Thyroid gland (tissue), 4 donors: ENCODE measurements at regions not wholly inside any gene's neighbourhood (a gene's known extent, or its start where the extent isn't known, plus 50 kb on each side); places are given as distances from the start of the nearest gene placed in this dataset. TPM values are rescaled to one million over a fixed set of nuclear protein-coding genes. Genes with fewer than 3 reads are reported as not detected.
A peak's percentile ranks its signal among the peaks of the same experiment; 100 is the strongest.

Experiments
- DNase-seq, 2 donors: peaks; one replicate each; pipeline ENCODE4 v3.0.0-alpha.2; 2019
- H3K27ac ChIP-seq, 3 donors: fragments of 200-600 bp; sonication (generic); 1 replicate in 2 of 3; 2 replicates in 1 of 3; pipeline ENCODE4 v1.5.1; 2016 to 2019; ENCODE audit warnings: mild to moderate bottlenecking in 1 of 3, moderate library complexity in 1 of 3
- H3K27me3 ChIP-seq: fragments of 200-600 bp; sonication (generic); one replicate; pipeline ENCODE4 v1.5.1; 2019
- H3K36me3 ChIP-seq, 2 donors: fragments of 200-600 bp; sonication (generic); one replicate each; pipeline ENCODE4 v1.5.1; 2016 to 2019
- H3K4me1 ChIP-seq, 2 donors: fragments of 200-600 bp; sonication (generic); one replicate each; pipeline ENCODE4 v1.5.1; 2017 to 2019
- H3K4me3 ChIP-seq, 3 donors: fragments of 200-600 bp; sonication (generic); replicated peaks in 1 of 3; 1 replicate in 2 of 3; 2 replicates in 1 of 3; pipeline ENCODE4 v1.5.1; 2016; ENCODE audit warnings: mild to moderate bottlenecking in 1 of 3
- H3K9me3 ChIP-seq: fragments of 200-600 bp; sonication (generic); one replicate; pipeline ENCODE4 v1.5.1; 2017
- POLR2A ChIP-seq, 2 donors: fragments of 450-650 bp; IDR thresholded peaks; one replicate each; pipeline ENCODE4 v1.6.1; 2017; ENCODE audit warnings: antibody characterized with exemption in 2 of 2, mild to moderate bottlenecking in 2 of 2, moderate library complexity in 1 of 2
- WGBS, 2 donors: methylation state at CpG; one replicate each; pipeline ENCODE4 v1.1.5; 2017; 5-methylcytosine and 5-hydroxymethylcytosine counted together
- intact Hi-C: fragments of 100-400 bp; cut with DNase I; formaldehyde crosslinking; loops from one replicate; pipeline ENCODE4 v1.15.1; 2023
- small RNA-seq: library from RNA; depleted of rRNA; stranded (forward); fragments of <200 nt; gene quantifications from one replicate; pipeline ENCODE3, GENCODE V24; 2016
- TF ChIP-seq, protein P1 (sequence below), 6 experiments: fragments of 200-600 bp in 3 of 6; fragments of 450-650 bp in 3 of 6; sonication (generic) in 3 of 6; IDR thresholded peaks; one replicate each; pipeline ENCODE4 v1.5.1; 2016 to 2019; ENCODE audit warnings: antibody characterized with exemption in 6 of 6, mild to moderate bottlenecking in 2 of 6, inconsistent platforms in 1 of 6, moderate library complexity in 1 of 6

DNA sequence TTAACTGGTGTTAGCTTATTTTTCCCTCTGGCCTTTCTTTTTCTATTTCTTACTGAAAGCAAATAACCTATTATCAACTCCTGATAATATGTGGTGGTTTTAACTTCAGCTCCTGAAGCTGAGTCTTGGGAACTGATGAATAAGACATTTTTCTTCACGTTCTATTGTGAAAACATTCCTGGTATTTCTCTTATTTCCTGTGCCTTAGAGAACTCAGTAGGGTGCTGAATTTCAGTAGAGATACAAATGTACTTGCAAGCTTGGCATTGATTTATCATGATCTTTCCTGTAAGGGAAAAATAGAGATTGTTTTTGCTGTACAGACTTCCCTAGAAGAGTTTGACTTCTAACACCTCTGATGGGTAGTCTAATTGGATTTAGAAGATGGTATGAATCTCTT is 52.8 kb upstream of the DCC start:
- intact Hi-C loops = no loop called here
- no peaks in the 10 kb centered on the region for H3K9me3 ChIP-seq
- no peak overlapping the region for H3K27ac ChIP-seq
- no peak overlapping the region for H3K4me3 ChIP-seq
- TF ChIP-seq POLR2A (IDR thresholded peaks at IDR 0.05) = no peak
- TF ChIP-seq, protein P1, sequence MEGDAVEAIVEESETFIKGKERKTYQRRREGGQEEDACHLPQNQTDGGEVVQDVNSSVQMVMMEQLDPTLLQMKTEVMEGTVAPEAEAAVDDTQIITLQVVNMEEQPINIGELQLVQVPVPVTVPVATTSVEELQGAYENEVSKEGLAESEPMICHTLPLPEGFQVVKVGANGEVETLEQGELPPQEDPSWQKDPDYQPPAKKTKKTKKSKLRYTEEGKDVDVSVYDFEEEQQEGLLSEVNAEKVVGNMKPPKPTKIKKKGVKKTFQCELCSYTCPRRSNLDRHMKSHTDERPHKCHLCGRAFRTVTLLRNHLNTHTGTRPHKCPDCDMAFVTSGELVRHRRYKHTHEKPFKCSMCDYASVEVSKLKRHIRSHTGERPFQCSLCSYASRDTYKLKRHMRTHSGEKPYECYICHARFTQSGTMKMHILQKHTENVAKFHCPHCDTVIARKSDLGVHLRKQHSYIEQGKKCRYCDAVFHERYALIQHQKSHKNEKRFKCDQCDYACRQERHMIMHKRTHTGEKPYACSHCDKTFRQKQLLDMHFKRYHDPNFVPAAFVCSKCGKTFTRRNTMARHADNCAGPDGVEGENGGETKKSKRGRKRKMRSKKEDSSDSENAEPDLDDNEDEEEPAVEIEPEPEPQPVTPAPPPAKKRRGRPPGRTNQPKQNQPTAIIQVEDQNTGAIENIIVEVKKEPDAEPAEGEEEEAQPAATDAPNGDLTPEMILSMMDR (IDR thresholded peaks at IDR 0.05) = no peak
- no peaks in the 10 kb centered on the region for H3K36me3 ChIP-seq
- H3K27me3 ChIP-seq = no peaks in the 10 kb centered on the region
- WGBS, 2 donors = 30 to 33% methylated on average over 1 of the region's 1 CpG
- no peak for DNase-seq
- no peaks in the 10 kb centered on the region for H3K4me1 ChIP-seq

DNA sequence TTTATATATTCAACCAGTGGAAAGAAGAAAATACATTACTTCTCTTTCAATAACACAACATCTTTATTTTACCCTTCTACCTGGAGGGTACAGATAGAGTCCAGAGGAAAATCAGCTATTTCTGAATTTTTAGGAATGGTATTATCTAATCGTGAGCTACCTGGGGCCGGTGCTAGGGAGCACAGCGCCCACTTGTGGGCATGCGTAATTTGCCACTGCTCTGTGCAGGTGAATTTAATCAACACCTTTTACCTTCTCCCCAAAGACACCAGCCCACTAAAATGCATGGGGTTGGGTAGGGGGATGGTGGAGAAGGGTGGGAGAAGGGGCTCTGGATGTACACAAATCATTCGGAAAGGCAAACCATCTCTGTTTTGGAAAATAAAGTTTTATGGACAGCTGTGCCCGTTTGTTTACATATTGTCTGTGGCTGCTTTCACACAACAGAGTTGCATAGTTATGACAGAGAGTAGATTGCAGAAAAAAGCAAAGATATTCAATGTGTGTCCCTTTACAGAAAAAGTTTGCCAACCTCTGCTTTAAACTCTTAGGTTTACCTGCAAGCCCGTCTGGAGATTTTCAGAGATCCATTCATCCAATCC is 51.5 kb upstream of the DCC start:
- intact Hi-C loops = no loop called here
- peak in 1 of 2 donors; percentile 2 for DNase-seq

DNA sequence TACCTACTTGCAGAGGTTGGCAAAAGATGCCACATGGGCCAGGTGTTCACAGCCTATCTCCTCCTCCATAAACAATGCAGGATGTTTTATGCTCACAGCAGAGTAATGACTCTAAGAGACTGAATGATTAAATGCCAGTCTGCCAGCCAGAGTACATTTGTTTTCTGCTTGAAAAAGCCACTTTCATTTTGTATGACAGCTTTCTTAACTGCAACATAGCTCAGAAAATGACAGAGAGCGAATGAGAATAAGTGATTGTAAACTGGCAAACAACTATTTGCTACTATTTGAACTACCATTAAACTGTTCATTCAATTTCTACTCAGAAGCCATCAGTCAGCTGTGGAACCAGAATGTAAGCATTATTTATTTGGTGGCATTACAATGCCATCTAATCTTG is 50.6 kb upstream of the DCC start:
- H3K36me3 ChIP-seq = no peaks in the 10 kb centered on the region
- intact Hi-C loops = no loop called here

More for the DNA sequence above, 51.5 kb upstream of the DCC start:
- Histone ChIP-seq H3K27ac (no peak overlapping the region), H3K27me3 (no peaks in the 10 kb centered on the region), H3K4me3 (no peak overlapping the region), H3K36me3 (no peaks in the 10 kb centered on the region), H3K4me1 (no peaks in the 10 kb centered on the region), H3K9me3 (no peaks in the 10 kb centered on the region)
- no peak for TF ChIP-seq POLR2A (IDR thresholded peaks at IDR 0.05)
- TF ChIP-seq, protein P1 (IDR thresholded peaks at IDR 0.05) = peak in 1 of 6 experiments; percentile 15
- 35 to 38% methylated on average over 7 of the region's 7 CpGs for WGBS, 2 donors

More for the DNA sequence above, 50.6 kb upstream of the DCC start:
- H3K27me3 ChIP-seq = no peaks in the 10 kb centered on the region
- TF ChIP-seq, protein P1 (IDR thresholded peaks at IDR 0.05) = no peak
- no peak for TF ChIP-seq POLR2A (IDR thresholded peaks at IDR 0.05)
- no peaks in the 10 kb centered on the region for H3K4me1 ChIP-seq
- H3K9me3 ChIP-seq = no peaks in the 10 kb centered on the region
- H3K4me3 ChIP-seq = no peak overlapping the region
- no peak for DNase-seq
- 93 to 96% methylated on average over 1 of the region's 1 CpG for WGBS, 2 donors
- H3K27ac ChIP-seq = no peak overlapping the region

Small RNA genes in the stretch of these regions (small RNA-seq; reads per million reads assigned to genes)
- not detected for gene RNU1-46P
